Middle frontal gyrus (tissue), 1 donor: ENCODE measurements at regions not wholly inside any gene's neighbourhood (a gene's known extent, or its start where the extent isn't known, plus 50 kb on each side); places are given as distances from the start of the nearest gene placed in this dataset.
A peak's percentile ranks its signal among the peaks of the same experiment; 100 is the strongest.
"Not testable (repeated sequence)": the region's sequence is repeated elsewhere in the genome, so short reads cannot be mapped to it uniquely, and the experiment has no call there.

Experiments
- DNase-seq: peaks from one replicate; pipeline ENCODE4 v3.0.0-alpha.2; 2015; ENCODE audit warnings: low spot score; ENCODE audit errors: extremely low spot score

GRCh38 chr7:47092336-47092735 is 489.6 kb downstream of the TNS3 start:
- no peak for DNase-seq

- DNase-seq = no peak
Measured at GRCh38 chr7:47091141-47091540, 490.8 kb downstream of the TNS3 start.

GRCh38 chr7:47089461-47089860 is 492.4 kb downstream of the TNS3 start:
- no peak for DNase-seq

GRCh38 chr7:47089068-47089417 is 492.9 kb downstream of the TNS3 start:
- DNase-seq = no peak

DNA sequence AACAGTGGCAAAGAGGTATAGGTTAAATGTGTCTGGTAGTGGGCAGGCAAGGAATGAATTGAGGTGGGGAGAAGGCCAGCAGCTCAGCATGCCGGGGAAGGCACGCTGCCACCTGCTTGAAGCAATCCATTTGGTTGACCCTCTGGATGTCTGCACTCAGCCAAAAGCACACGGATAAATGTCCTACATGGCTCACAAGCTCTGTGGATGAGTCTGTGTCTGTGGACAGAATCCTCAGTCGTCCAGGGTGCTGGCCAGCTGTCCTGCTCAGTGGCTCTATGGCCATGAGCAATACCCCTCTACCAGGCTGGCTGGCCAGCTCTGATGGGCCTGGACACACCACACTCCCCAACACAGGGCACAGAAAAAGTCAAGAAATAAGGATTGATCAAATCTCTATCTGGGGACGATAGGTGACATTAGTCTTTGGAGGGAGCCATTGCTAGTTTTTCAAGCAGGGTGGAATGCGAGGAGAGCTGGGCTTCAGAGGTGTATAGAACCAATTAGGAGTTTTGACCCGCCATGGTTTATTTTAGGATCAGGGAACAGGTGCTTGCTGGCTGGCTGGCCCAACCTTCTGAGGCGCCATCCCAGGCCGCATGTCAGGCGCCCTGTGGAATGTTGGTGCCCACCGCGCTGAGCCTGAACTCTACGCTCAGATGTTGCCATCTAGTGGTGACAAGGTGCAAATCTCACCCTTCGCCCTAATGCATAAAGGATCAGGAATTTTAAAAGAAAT is 493.4 kb downstream of the TNS3 start:
- peak; percentile 72 for DNase-seq

DNA sequence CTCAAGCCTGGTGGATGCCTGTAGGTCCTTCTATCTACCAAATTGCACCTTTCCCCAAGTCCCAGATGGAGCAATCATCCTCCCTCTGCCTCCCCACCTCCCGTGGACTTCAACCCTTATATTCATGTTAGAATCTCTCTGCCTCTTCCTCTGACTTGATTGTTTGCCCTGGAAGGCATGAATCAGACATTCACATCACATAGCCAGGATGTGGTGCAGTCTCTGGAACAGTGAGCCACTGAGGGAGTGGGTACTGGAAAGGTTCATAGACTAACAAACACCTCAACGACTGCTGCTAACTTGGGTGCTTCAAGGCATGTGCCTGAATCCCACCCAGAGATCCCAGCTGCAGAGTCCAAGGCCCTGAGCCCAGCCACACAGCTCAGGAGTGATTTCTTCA is 494.0 kb downstream of the TNS3 start:
- DNase-seq = no peak

DNA sequence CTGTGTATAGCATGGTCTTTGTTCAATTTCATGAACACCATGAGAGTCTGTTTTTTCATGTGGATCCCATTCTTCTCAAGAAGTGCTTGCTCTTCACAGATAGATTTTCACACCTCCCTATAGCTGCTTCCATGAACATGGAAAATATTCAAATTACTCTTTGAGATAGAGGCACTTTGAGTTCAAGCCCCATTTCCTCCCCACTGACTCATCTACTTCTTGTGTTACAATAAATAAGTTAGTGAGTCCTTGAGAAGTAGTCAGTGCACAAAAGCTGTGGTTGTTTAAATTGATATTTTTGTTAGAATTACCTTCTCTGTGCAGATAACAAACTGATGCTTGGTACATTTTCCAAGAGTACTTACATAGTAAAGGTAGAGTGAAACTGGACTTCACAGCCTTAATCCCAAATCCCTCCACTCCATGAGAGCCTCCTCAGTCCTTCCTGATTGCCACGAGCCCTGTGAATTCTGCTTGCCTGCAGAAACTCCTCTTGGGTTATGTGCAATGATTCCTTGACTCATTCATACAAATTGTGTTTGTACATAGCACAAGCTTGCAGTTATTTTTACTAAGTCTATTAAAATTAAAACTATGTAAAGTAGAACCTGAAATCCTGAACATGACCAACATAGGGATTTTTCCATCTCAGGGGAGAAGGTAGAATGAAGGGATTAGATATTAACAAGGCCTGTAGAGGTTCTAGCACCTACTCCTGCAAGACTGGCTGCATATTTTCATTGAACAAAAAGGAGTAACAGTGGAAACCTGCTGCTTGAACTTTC is 496.2 kb downstream of the TNS3 start:
- no peak for DNase-seq

DNA sequence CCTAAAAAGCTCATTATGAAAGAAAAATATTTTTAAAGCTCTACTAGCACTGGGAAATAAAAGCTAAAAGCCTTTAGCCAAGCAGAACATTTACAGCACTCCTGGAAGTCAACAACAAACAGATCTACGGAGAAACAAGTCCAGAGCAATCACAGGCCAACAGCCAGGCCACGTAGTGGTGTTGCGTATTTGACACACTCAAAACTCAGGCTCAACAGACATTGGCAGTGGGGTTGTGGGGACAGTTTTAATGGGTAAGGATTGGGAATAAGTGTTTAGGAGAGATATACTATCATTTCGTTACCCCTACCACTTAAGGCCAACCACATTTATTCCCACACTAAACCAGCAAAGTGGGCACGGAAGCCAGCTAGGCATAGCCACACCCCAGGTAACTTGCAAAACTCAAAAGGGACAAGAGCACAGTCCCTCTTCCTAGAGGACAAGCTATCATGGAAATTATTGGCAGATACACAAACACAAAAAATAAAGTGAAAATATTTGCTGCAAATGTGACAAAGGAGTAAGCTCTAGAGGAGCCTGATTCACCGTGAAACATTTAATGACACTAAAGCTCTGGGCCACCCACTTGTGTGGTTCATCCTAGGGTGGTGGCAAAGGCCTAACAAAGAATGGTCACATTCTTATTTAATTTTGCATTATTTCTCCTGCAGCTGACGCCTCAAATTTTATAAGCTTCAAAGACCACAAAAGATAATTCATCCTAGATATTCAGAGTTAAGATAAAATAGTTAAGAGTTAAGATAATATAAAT is 498.2 kb downstream of the TNS3 start:
- no peak for DNase-seq

DNA sequence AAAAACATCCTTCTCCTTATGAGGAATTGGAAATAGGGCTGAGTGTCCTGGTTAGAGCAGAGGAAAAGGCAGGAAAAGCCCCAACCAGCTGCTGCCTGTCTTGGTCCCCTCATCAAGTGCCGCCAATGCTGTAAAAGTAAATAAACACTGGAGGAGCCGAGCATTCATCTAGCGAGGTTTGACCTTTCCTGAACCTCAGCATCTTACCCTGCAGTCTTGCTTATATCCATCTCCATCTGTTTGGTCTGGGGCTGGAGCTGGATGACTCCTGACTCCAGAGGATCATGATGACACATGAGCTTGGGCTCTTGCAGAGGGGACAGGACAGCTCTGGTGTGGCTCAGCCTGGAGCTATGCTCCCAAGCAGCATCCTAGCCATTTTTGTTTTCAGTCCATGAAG is 501.1 kb downstream of the TNS3 start:
- no peak for DNase-seq

DNA sequence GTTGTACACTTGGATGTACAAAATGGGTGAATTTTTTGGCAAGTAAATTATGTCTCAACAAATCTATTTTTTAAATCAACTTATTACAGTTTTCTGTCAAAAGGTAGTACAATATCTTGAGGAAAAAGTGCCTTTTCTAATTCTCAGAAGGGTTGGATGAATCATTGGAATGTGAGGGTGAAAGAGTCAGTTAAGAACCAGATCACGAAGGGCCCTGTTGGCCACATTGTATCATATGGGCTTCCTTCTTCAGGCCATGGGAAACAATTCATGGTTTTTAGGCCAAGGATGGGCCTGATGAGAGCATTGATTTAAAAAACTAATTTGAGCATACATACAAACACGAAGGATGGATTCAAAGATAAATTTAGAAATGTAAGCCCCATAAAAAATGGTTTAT is 503.7 kb downstream of the TNS3 start:
- no peak for DNase-seq

GRCh38 chr7:47074702-47075153 is 507.2 kb downstream of the TNS3 start:
- no peak for DNase-seq

- no peak for DNase-seq
Measured at GRCh38 chr7:47073284-47073683, 508.6 kb downstream of the TNS3 start.

- DNase-seq = no peak
Measured at GRCh38 chr7:47071866-47072265, 510.0 kb downstream of the TNS3 start.

DNA sequence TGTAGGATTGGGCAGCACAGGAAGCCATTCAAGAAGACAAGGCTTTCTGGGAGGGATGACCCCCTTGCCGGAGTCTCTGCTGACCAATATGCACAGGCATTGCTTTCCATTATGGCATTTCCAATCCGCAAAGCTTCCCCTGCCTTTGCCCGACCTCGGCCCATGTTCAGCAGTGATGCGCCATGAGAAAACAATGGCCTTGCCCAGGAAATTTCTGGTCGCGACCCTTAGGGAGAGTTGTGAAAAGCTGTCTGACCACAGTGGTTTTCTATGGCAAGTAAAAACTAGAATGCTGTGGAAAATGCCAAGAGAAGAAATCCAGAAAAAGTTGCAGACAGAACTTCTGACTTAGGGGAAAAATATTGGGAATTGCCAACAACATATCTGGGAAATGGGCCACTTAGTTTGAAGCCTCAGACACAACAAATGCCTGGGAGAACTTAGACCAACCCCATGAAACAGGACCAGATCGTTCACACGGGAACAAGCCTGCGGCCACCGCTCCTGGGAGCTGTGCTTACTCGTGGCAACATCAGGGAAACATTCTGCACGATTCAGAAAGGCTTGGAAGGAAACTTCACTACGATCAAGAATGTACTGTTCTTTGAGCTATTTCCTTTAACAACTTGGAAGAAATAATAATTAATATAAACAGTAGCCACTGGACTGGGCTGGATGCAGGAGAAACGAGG is 512.4 kb downstream of the TNS3 start:
- no peak for DNase-seq

- DNase-seq = no peak
Measured at GRCh38 chr7:47066976-47067614, 514.8 kb downstream of the TNS3 start.

DNA sequence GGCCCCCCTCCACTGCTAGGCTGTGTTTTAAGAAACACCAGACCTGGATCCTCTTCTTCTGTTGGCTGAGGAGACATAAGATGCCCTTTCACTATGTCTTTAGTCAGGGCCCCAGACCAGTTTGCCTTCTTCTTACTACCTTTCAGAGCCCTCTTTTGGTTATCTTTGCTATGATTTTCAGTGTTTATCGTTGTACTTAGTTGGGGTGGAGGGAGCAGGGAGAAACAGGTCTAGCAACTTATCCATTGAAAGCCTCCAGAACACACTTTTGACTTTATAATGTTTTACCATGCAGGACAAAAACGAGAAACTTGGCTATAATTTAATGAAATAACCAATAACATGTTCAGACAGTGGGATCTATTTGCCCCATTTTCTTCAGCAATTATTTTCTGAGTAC is 525.2 kb downstream of the TNS3 start:
- DNase-seq = no peak

GRCh38 chr7:47052541-47053208 is 529.2 kb downstream of the TNS3 start:
- not testable (repeated sequence) for DNase-seq

- no peak for DNase-seq
Measured at GRCh38 chr7:47049234-47049774, 532.6 kb downstream of the TNS3 start.

DNA sequence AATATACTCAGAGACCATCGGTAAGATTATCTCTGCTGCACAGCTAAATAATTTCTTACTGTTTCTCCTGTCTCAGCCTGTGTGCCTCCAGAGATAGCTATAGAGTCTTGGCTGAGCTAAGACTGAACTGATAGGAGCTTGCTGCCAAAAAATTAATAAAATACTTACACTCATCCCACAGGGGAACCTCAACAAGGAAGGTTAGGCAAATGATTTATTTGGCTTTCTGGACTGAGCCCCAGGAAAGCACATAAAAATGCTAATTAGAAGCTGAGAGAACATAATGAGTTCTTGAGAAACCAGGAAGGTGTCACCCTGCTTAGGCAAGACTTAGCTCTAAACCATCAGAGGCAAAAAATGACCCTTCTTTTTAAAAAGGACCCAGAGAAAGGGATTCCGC is 534.5 kb downstream of the TNS3 start:
- DNase-seq = no peak

DNA sequence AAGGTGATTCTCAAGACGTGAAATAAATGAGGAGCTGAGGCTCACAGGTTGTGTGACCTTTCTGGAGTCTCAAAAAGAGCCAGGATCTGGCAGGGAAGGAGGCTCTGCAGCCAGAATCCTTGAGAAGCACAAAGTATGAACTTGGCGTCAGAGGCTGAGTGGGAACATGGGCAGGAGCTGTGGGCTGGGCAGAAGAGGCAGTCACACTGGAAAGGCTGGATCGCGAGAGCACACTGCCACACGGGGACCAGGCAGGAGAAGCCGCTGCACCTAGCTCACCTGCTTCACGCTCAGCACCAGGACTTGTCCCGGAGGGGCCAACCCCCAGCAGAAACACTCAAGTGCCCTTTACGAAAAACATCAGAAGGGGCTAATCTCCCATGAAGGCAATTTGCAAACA is 535.0 kb downstream of the TNS3 start:
- DNase-seq = no peak
